K562 (cell line): ENCODE measurements at regions not wholly inside any gene's neighbourhood (a gene's known extent, or its start where the extent isn't known, plus 50 kb on each side); places are given as distances from the start of the nearest gene placed in this dataset.

Experiments
- ARID2 ChIP-seq: fragments of 450-650 bp; IDR thresholded peaks from 2 replicates; pipeline ENCODE4 v1.6.1; 2017; ENCODE audit warnings: antibody characterized with exemption, mild to moderate bottlenecking
- GTF2F1 ChIP-seq: IDR thresholded peaks from 2 replicates; pipeline ENCODE4 v1.6.1; 2011; ENCODE audit warnings: low read depth, low read length, improper control_type of control experiment
- HEY1 ChIP-seq: fragments of 250-450 bp; sonication (Bioruptor Pico); IDR thresholded peaks from 2 replicates; pipeline ENCODE4 v1.5.0; 2020; ENCODE audit warnings: mild to moderate bottlenecking, moderate library complexity, borderline replicate concordance
- PHF8 ChIP-seq: fragments of 200-600 bp; sonication (generic); IDR thresholded peaks from 2 replicates; pipeline ENCODE4 v1.6.1; 2012; ENCODE audit warnings: mixed run types, mild to moderate bottlenecking, inconsistent platforms, low read length, moderate library complexity, borderline replicate concordance
- SMARCE1 ChIP-seq: fragments of 450-650 bp; IDR thresholded peaks from 2 replicates; pipeline ENCODE4 v1.7.1; 2016; ENCODE audit warnings: mild to moderate bottlenecking
- TF ChIP-seq, protein P1 (sequence below), 2 experiments: fragments of 450-650 bp; IDR thresholded peaks; 2 replicates each; pipeline ENCODE4 v1.6.1; 2016
- TF ChIP-seq, protein P2 (sequence below), 2 experiments: fragments of 450-650 bp; IDR thresholded peaks; 2 replicates each; pipeline ENCODE4 v1.6.1; 2016; ENCODE audit warnings: mild to moderate bottlenecking in 2 of 2, borderline replicate concordance in 1 of 2, low read depth in 1 of 2, moderate library complexity in 1 of 2

DNA sequence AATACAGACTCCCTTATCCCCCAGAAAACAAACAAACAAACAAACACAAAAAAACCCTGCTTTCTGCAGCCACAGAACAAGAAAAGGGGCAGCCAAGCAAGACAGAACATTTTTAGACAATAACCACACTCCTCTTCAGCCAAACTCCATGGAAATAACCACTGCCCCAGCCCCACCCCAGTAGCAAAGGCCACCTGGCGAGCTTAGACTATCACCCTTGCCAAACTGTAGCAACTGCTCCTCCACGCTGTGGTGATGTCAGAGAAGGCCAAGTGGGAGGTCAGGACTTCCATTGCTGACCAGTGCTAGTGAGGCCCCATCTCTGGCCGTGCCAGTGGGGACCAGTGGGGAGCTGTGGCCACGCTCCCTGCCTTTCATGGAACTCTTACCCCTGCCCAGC lies 60.3 kb upstream of the CHRNA7 start (continued):
- TF ChIP-seq, protein P1, sequence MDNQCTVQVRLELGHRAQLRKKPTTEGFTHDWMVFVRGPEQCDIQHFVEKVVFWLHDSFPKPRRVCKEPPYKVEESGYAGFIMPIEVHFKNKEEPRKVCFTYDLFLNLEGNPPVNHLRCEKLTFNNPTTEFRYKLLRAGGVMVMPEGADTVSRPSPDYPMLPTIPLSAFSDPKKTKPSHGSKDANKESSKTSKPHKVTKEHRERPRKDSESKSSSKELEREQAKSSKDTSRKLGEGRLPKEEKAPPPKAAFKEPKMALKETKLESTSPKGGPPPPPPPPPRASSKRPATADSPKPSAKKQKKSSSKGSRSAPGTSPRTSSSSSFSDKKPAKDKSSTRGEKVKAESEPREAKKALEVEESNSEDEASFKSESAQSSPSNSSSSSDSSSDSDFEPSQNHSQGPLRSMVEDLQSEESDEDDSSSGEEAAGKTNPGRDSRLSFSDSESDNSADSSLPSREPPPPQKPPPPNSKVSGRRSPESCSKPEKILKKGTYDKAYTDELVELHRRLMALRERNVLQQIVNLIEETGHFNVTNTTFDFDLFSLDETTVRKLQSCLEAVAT (IDR thresholded peaks at IDR 0.05): no peak
- no peak for TF ChIP-seq SMARCE1
- TF ChIP-seq PHF8: no peak
- no peak for TF ChIP-seq HEY1
- TF ChIP-seq, protein P2, sequence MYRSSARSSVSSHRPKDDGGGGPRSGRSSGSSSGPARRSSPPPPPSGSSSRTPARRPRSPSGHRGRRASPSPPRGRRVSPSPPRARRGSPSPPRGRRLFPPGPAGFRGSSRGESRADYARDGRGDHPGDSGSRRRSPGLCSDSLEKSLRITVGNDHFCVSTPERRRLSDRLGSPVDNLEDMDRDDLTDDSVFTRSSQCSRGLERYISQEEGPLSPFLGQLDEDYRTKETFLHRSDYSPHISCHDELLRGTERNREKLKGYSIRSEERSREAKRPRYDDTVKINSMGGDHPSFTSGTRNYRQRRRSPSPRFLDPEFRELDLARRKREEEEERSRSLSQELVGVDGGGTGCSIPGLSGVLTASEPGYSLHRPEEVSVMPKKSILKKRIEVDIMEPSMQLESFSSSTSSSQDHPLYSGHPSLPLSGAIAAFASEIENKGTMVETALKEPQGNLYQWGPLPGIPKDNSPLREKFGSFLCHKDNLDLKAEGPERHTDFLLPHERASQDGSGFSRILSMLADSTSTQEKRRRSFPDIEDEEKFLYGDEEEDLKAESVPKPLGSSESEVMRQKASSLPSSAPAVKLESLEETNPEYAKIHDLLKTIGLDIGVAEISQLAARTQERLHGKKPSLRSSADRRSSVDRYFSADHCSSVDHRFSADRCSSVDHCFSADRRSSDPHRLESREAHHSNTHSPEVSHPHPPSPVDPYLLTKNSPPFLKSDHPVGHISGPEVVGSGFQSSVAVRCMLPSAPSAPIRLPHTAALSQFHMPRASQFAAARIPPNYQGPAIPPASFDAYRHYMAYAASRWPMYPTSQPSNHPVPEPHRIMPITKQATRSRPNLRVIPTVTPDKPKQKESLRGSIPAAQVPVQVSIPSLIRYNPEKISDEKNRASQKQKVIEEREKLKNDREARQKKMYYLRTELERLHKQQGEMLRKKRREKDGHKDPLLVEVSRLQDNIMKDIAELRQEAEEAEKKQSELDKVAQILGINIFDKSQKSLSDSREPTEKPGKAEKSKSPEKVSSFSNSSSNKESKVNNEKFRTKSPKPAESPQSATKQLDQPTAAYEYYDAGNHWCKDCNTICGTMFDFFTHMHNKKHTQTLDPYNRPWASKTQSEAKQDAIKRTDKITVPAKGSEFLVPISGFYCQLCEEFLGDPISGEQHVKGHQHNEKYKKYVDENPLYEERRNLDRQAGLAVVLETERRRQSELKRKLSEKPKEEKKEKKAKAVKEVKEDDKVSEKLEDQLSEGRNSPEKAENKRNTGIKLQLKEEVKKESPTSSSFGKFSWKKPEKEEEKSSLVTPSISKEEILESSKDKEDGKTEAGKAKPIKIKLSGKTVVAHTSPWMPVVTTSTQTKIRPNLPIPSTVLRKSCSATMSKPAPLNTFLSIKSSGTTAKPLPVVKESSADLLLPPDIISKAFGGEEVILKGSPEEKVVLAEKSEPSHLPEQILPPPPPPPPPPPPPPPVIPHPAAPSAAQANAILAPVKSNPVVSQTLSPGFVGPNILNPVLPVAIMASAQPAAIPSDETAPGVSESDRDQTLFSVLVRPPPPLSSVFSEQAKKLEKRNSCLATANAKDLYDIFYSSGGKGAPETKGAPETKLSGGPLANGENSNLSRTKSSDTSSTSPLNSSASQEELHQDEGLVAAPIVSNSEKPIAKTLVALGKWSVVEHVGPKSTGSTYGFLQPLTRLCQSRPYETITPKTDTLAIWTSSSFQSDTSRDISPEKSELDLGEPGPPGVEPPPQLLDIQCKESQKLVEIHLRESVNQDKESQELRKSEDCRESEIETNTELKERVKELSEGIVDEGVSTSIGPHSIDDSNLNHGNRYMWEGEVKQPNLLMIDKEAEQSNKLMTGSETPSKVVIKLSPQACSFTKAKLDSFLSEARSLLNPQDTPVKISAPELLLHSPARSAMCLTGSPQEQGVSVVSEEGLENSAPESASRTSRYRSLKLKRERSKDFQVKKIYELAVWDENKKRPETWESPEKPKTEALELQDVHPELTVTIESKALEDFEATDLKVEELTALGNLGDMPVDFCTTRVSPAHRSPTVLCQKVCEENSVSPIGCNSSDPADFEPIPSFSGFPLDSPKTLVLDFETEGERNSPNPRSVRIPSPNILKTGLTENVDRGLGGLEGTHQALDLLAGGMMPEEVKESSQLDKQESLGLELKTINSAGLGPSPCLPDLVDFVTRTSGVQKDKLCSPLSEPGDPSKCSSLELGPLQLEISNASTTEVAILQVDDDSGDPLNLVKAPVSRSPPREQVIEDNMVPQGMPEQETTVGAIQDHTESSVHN (IDR thresholded peaks at IDR 0.05; ENCODE audit: borderline replicate concordance in 1 of 2, low read depth in 1 of 2): no peak
- no peak for TF ChIP-seq ARID2
- TF ChIP-seq GTF2F1: no peak
